ENCODE measurements at regions not wholly inside any gene's neighbourhood (a gene's known extent, or its start where the extent isn't known, plus 50 kb on each side); places are given as distances from the start of the nearest gene placed in this dataset.
"Not testable (repeated sequence)": the region's sequence is repeated elsewhere in the genome, so short reads cannot be mapped to it uniquely, and the experiment has no call there.

- no peak for DNase-seq (ENCODE audit: low read depth)
- Histone ChIP-seq H3K36me3 (ENCODE audit: control insufficient read depth, insufficient read depth, low read length) (no peaks in the 10 kb centered on the region), H3K4me3 (ENCODE audit: low read depth, low read length) (no peak overlapping the region), H3K27me3 (ENCODE audit: control insufficient read depth, insufficient read depth, low read length) (no peaks in the 10 kb centered on the region)
- TF ChIP-seq CTCF (IDR thresholded peaks at IDR 0.05; ENCODE audit: insufficient read depth, low read depth, low read length), result no peak
- ChIA-PET CTCF (no interaction called here), POLR2A (no interaction called here)
Observed at GRCh38 chr3:22859618-22860017, 343.5 kb upstream of the UBE2E2 start.

GRCh38 chr3:22861426-22861825, 341.7 kb upstream of the UBE2E2 start:
- ChIA-PET CTCF (no interaction called here), POLR2A (no interaction called here)
- no peaks in the 10 kb centered on the region for H3K27me3 ChIP-seq (ENCODE audit: control insufficient read depth, insufficient read depth, low read length)
- TF ChIP-seq CTCF (IDR thresholded peaks at IDR 0.05; ENCODE audit: insufficient read depth, low read depth, low read length), result no peak
- H3K4me3 ChIP-seq (ENCODE audit: low read depth, low read length), result no peak overlapping the region
- no peak for DNase-seq (ENCODE audit: low read depth)
- no peaks in the 10 kb centered on the region for H3K36me3 ChIP-seq (ENCODE audit: control insufficient read depth, insufficient read depth, low read length)

GRCh38 chr3:22862111-22862510, 341.0 kb upstream of the UBE2E2 start:
- DNase-seq (ENCODE audit: low read depth), result no peak
- ChIA-PET POLR2A (no interaction called here), CTCF (no interaction called here)
- Histone ChIP-seq H3K4me3 (ENCODE audit: low read depth, low read length) (no peak overlapping the region), H3K27me3 (ENCODE audit: control insufficient read depth, insufficient read depth, low read length) (no peaks in the 10 kb centered on the region), H3K36me3 (ENCODE audit: control insufficient read depth, insufficient read depth, low read length) (no peaks in the 10 kb centered on the region)
- TF ChIP-seq CTCF (IDR thresholded peaks at IDR 0.05; ENCODE audit: insufficient read depth, low read depth, low read length), result no peak

GRCh38 chr3:22882834-22883233, 320.3 kb upstream of the UBE2E2 start:
- H3K27me3 ChIP-seq (ENCODE audit: control insufficient read depth, insufficient read depth, low read length); DNase-seq (ENCODE audit: low read depth); H3K4me3 ChIP-seq (ENCODE audit: low read depth, low read length); H3K36me3 ChIP-seq (ENCODE audit: control insufficient read depth, insufficient read depth, low read length); POLR2A ChIA-PET; CTCF ChIA-PET: not testable (repeated sequence)

GRCh38 chr3:22885039-22885438, 318.1 kb upstream of the UBE2E2 start:
- no peaks in the 10 kb centered on the region for H3K27me3 ChIP-seq (ENCODE audit: control insufficient read depth, insufficient read depth, low read length)
- CTCF ChIA-PET, result interaction anchor here (0.6 to 1.0 kb wide), 2 partner anchors 9 to 1204 kb away, joined by 3 read pairs; no protein-coding TSS in a partner anchor
- H3K36me3 ChIP-seq (ENCODE audit: control insufficient read depth, insufficient read depth, low read length), result no peaks in the 10 kb centered on the region
- no peak for TF ChIP-seq CTCF (IDR thresholded peaks at IDR 0.05; ENCODE audit: insufficient read depth, low read depth, low read length)
- POLR2A ChIA-PET, result no interaction called here
- no peak overlapping the region for H3K4me3 ChIP-seq (ENCODE audit: low read depth, low read length)
- DNase-seq (ENCODE audit: low read depth), result no peak

GRCh38 chr3:22885574-22886341, 317.4 kb upstream of the UBE2E2 start:
- CTCF ChIA-PET, result interaction anchor here (0.7 kb wide), 1 partner anchor 388 kb away, joined by 3 read pairs; no protein-coding TSS in a partner anchor
- no peak overlapping the region for H3K4me3 ChIP-seq (ENCODE audit: low read depth, low read length)
- no peak for TF ChIP-seq CTCF (IDR thresholded peaks at IDR 0.05; ENCODE audit: insufficient read depth, low read depth, low read length)
- H3K27me3 ChIP-seq (ENCODE audit: control insufficient read depth, insufficient read depth, low read length), result no peaks in the 10 kb centered on the region
- H3K36me3 ChIP-seq (ENCODE audit: control insufficient read depth, insufficient read depth, low read length), result no peaks in the 10 kb centered on the region
- DNase-seq (ENCODE audit: low read depth), result no peak
- POLR2A ChIA-PET, result no interaction called here

Measured in BJ (cell line).